HG02852 (cell line): ENCODE measurements at regions not wholly inside any gene's neighbourhood (a gene's known extent, or its start where the extent isn't known, plus 50 kb on each side); places are given as distances from the start of the nearest gene placed in this dataset.
"Not testable (repeated sequence)": the region's sequence is repeated elsewhere in the genome, so short reads cannot be mapped to it uniquely, and the experiment has no call there.

ENCODE experiments used
- ATAC-seq: cut with Tn5 transposase; IDR thresholded peaks from one replicate; pipeline ENCODE4 v1.9.1; 2021; ENCODE audit warnings: mild to moderate bottlenecking, moderate library complexity; ENCODE audit not compliant: unreplicated experiment

DNA sequence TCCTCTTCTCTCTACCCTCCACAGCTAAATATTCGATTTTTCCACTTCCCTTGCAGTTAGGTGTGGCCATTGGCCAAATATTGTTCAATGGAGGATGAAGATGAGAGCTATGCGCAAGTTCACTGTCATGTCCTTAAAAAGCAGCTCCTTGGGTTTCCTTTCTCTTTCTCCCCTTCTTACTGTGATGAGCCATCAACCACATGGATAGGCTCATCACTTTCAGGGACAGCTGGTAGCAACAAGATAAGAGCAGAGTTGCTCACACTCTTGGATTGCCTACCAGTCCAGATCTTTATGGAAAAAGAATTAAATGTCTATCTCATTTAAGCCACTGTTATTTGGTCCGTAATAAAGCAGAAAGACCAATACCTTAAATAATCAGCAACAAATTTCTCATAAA is 377.0 kb downstream of the DDX10 start:
- ATAC-seq = no peak

DNA sequence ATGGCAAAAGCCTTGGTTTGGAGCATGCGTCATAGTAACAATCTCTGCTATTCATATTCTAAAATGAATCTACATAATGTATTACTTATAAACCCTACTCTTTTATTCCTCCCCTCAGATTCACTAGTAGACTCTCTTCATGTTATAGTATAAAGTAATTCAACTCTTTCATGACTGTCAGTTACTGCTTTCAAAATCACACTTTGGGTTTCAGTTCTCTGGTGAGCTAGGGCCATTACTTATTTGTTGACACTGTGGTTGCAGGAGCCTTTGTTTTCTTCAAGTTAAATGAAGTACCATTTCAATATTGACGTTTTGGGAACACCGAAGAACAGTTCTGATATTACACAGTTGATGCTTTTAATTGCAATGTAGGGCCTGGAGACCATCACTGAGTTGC is 378.4 kb downstream of the DDX10 start:
- ATAC-seq = no peak

DNA sequence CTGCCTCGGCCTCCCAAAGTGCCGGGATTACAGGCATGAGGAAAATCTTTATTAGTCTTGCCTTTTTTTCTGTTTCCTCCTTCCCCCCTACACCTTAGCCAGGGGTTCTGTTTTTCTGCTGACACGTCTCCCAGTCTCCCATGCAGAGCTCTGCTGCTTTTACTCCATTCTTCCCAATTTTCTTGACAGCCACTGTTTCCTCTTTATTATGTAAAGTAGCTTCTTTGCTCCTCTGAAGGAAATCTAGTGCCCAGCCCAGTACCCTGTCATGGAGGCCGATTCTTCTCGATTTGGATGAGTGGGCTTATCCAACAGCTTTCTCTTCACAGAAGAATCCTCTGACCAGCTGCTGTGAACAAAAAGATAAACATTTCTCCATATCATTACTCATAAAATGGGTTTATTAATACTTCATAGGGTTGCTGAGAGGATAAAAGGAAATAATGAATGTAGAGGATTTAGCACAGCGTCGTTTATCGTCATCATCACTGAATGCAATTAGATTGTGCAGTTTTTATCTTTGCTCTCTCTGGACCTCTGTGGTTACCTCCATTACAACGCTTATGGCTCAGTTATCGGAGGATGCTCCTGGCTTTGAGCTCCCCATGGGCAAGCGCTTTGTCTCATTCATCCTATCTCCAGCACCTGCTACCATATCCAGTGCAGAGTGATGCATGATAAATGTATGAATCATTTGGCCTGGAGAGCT is 375.6 kb upstream of the C11orf87 start:
- ATAC-seq = no peak

DNA sequence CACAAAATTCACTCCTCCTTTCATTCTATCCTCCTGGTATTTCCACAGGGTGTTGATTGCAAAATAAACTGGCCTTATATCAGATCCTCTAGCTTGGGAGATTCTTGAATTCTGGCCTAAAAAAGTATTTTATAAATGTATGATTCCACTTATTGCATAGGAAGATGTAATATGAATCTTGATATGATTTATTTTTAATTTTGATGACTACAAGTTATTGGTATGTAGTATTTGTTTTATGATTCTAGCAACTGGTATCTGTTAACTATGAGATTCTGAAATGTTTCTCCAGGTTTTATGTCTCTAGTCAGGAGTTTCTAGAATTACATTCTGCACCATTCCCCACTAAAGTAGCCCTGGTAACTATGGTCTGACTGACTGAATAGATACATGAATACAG is 373.9 kb upstream of the C11orf87 start:
- no peak for ATAC-seq

DNA sequence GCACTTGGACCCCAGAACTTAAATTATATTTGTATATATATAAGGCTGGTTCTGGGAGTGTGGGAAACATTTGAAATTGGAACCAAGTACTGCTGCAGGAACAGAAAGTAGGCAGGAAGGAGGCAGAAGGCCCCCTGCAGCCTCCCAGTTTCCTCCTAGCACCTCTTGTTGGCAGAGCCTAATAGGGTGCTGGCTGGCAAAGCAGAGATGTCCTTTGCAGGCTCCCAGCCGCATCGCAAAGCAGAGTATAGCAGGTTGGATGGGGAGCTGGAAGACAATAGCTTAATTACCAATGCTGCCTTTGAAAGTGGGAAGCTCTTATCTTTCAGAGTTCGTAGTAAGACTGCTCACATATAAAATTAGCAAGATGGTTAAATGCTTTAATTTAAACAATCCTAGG is 370.8 kb upstream of the C11orf87 start:
- ATAC-seq = no peak

DNA sequence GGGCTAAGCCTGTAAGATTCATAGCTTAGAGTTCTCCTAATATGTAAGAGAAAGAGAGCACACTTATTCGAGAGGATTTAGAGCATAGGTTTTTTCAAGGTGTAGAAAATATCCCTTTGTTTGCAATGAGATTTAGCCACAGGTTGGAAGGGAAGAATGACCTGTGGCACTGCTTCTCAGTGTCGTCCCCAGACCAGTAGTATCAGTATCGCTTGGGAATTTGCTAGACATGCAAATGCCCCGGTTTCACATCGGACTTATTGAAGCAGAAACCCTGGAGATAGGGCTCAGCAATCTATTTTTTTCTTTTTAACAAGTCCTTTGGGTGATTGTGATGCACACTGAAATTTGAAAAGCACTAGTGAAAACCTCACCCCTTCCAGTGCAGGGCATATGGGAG is 362.6 kb upstream of the C11orf87 start:
- ATAC-seq = no peak

DNA sequence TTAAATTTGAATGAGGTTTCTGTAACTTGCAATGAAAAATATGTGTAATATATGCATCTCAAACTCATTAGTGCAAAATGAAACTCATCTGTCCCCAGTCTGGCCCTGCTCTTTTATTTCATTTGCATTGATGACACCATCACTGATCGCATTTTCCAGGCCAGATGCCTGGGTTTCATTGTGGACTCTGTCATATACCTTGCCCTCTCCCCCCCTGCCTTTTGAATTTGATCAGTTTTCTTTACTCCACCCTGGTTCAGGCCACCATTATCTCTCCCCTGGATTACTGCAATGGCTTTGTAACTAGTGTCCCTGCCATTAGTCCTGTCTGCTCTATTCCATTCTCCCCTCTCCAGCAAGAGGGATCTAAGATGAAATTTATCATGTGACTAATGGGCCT is 360.6 kb upstream of the C11orf87 start:
- ATAC-seq = no peak

DNA sequence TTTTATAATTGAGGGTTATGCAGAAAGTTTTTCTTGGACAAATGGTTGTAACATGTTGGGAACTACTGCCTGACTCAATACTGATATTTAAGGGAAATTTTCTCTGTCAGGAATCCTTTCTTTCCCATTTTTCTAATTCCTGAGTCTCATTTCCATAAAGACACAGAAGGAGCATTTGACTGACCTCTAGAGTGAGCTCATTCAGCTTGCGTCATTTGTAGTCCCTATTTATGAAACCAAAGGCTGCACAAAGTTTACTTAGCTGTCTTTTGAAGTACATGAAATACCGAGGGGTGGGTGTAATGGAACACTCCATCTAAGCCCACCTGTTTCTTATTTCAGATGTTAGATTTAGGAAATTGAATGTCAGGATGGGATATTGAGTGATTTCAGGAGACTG is 359.5 kb upstream of the C11orf87 start:
- ATAC-seq = no peak

DNA sequence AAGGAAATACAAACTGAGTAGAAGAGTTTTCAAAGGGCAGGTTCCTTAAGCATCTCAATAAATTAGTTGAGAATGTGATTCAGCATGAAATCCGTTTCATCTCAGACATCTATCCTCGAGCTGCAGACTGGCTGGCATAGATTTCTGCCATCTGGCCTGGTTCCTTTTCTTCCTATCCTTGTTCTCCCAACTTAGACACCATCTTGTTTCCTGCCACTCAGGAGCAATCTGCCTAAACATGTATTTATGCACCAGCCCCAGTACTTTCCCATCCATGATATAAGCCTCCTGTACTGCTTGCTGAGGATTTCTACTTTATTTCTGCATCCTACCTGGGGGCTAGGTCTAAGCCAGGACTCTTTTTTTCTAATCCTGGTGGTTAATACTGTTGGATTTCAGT is 359.1 kb upstream of the C11orf87 start:
- ATAC-seq = no peak

DNA sequence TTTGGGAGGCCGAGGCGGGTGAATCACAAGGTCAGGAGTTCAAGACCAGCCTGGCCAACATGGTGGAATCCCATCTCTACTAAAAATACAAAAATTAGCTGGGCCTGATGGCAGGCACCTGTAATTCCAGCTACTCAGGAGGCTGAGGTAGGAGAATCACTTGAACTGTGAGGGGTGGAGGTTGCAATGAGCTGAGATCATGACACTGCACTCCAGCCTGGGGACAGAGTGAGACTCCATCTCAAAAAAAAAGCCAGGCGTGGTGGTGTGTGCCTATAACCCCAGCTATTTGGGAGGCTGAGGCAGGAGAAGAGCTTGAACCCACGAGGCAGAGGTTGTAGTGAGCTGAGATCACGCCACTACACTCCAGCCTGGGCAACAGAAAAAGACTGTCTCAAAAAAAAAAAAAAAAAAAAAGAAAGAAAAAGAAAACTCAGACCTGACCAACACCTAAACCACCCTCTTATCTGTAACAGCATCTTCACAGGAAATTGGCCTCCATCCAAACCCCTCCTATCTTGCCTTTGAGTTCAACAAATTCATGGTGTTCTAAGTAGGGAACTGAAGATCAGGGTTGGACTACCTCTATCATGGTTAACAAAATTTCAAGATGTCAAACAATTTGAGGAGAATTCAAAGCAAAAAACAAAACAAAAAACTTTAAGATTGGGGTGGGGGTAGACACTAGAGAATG is 357.2 kb upstream of the C11orf87 start:
- not testable (repeated sequence) for ATAC-seq

DNA sequence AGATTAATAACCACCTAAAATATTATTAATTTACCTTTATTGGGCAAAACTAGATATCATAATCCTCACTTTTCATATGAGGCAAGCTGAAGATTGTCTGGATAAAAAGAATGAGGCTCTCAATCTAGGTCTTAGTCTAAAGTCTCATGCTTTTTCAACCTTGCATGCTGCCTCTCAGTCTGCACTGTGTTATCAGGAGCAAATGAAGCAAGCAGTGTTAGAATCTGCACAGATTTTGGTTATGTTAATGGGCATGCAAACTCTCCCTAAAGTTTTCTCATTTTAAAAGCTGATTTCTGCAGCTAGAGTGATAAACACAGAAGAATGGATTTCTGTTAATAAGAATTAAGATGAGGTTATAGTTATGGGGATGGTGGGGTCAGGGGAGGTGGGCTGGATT is 350.7 kb upstream of the C11orf87 start:
- ATAC-seq = no peak

DNA sequence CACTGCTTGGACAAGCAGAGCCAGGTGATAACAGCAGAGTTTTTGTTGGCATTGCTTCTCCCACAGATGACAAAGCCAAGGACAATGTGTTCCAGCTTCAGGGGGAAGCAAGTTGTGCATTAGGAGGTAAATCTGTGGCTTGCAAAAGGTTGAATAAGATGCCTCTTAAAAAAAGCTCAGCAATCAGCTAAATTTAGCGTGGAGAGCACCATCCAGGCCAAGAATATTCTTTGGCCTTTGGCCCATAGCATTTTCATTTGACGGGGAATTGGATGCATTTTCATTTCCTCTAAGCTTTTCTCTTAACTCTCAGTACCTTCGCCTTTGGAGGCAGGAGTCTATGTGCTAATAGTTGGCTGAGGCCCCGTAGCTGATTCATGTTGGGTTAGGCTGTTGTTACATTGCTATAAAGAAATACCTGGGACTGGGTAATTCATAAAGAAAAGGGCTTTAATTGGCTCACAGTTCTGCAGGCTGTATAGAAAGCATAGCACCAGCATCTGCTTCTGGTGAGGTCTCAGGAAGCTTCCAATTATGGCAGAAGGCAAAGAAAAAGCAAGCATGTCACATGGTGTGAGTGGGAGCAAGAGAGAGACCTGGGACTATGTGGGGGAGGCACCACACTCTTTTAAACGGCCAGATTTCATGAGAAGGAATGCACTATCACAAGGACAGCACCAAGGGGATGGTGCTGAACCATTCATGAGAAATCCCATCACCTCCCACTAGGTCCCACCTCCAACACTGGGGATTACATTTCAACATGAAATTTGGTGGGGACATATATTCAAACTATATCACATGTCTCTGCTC is 350.1 kb upstream of the C11orf87 start:
- ATAC-seq = no peak

DNA sequence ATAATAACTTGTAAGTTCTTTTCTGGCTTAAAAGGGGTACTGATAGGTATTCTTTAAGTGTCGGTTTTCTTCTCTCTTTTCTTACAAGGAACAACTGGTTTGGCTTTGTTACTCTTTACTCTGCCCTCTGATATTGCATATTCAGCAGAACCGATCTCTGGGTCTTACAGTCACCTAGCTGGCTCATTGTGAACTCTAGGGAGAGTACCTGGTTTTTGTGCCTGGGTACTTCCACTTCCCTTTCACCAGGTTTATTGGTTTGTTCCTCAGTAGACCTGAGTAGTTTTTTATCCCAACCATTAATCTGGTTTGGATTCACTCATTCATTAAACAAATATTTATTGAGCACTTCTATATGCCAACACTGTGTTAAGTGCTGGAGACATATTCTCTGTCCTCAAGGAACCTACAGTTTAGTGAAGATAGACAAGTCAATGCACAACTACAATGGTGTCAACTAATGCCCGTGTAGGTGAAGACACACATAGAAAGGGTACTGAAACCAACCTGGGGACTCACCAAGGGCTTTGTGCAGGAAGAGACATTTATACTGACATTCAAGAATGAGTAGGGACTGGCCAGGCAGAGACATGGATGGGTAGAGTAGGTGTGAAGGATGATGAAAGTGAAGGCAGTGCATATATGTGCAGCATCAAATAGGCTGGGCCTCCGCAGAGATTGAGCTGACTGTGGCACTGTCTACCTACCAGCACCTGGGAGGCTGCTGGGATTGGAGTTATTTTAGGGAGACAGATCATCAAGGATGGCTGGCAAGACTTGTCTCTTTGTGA is 348.8 kb upstream of the C11orf87 start:
- no peak for ATAC-seq

DNA sequence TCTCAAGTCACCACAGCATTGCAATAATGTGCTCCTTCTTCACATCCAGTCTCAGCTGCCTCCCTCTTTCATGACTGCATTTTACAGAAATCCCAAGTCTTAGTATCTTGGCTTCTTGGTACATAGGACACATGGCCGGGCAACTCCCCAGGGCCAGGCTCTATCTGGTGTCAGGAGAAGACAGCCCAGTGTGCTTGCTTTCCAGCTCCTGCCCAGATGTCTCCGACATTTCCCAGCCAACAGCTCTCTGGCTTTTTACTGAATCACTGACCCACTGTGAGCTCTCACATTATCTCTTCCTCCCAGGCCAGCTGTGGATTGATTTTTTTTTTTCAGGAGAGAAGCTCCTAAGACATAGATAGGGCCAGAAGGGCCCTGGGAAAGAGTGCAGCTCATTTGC is 346.0 kb upstream of the C11orf87 start:
- no peak for ATAC-seq

DNA sequence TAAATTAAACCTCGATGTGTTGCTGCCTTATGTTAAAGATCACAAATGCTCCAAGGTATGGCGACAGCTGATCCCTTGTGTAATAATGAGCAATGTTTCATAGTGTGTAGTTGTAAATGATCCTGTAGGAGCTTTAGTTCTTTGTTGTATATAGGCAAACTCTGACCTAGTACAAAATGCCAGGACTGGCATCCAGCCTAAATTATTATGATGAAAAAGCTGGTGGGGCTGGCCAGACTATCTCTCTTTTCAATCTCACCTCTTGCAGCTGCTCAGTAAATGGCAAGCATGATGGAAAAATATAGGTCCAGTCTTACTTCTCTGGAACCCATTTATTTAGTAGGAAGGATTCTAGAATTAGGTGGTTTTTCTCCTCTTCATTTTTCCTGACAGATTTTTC is 345.1 kb upstream of the C11orf87 start:
- ATAC-seq = no peak

DNA sequence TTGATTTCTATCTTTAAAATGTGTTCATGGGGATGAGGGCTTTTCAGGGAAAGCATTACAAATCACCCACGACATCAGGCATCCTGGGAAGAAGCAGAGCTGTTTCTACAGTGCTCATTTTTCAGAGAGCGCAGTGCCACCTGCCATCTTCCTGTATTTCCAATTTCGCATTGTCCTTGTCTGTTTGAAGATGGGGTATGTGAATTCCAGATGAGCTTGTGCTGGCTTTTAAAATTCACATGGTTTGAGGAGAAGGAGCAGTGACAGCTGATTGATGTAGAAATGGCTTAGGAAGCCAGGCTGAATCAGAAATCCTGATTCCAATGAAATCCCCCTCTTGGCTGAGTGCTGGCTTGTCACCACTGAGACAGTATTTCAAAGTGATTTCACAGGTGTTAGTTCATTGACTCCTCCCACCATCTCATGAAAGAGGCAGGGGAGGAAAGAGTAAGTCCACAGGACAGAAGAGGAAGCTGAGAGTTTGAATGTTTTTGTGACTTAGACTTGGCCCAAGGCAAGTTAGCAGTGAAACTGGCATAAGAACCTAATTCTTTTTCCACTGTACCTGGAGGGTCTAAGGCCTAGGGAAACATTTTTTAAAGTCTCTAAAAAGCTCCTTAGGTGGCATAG is 344.6 kb upstream of the C11orf87 start:
- no peak for ATAC-seq

DNA sequence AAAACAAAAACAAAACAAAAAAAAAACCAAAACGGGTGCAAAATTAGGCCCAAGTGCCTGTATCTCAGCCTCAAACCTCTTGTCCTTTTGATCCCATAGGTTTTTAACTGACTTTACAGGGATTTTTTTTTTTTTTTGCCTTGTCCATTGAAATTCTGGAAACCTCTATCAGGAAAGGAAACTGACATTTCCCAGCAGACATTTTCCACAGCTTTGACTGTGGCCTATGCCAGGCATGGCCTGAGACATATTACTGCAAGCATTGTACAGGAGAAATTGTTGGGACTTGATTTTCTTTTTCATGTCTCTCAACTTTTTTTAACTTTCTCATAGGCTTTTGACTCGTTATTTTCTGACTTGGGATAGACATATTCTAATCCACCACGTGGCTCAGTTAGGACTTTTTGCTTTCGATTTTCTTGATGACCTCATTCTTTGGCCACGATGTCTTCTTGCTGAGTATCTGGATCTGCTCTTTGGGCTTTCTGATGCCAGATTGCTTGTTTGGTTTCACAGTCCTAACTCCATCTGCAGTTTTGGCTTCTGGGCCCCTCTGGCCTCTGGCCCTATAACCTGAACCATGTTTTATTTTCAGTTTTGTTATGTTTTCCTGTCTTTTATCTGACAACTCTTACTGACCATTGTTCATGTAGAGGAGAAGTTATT is 336.1 kb upstream of the C11orf87 start:
- no peak for ATAC-seq

DNA sequence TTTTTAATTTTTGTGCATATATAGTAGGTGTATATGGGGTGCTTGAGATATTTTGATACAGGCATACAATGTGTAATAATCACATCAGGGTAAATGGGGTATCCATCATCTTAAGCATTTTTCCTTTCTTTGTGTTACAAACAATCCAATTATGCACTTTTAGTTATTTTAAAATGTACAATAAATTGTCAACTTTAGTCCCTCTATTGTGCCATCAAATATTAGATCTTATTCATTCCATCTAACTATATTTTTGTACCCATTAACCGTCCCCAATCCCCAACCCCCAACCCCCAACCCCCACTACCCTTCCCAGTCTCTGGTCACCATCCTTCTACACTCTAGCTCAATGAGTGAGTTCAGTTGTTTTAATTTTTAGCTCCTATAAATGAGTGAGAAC is 335.1 kb upstream of the C11orf87 start:
- ATAC-seq = no peak

DNA sequence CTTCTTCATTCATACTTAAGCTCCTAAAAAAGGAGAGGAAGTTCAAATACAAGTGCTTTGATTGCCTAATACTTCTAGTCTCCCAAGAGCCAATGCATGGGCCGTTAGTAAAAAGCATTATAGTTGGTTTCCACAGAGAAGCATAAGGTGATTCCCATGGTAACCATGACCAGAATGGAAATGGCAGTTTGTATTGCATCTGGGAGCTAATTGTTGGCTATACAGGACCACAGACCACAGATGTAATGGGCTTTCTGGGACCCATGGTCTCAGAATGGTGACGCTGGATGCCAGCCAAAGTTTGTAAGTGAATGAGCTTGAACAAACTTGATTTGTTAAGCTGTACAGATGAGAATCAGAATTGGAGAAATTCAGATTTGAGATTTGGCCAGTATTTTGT is 333.9 kb upstream of the C11orf87 start:
- no peak for ATAC-seq

DNA sequence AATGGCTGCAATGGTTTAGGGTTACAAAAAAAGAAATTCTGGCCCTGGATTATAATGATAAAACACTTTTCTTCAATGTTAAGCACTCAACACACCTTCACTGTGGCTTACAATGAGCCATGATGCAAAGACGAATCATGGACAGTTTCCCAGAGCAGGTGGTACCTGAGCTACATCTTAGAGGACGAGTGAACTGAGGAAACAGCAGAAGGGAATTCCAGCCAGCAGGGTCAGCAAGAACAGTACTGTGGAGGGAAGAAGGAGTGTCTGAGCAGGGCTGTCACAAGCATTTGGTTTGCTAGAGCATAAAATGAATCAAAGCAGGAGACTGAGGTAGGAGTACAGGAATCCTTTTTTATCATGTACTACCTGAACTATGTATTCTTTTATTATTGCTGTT is 332.8 kb upstream of the C11orf87 start:
- ATAC-seq = no peak
